Thyroid gland (tissue), 4 donors: ENCODE measurements at regions not wholly inside any gene's neighbourhood (a gene's known extent, or its start where the extent isn't known, plus 50 kb on each side); places are given as distances from the start of the nearest gene placed in this dataset.

ENCODE experiments used
- CTCF ChIP-seq, 6 experiments: fragments of 200-600 bp in 3 of 6; fragments of 450-650 bp in 3 of 6; sonication (generic) in 3 of 6; IDR thresholded peaks; one replicate each; pipeline ENCODE4 v1.5.1; 2016 to 2019; ENCODE audit warnings: antibody characterized with exemption in 6 of 6, mild to moderate bottlenecking in 2 of 6, inconsistent platforms in 1 of 6, moderate library complexity in 1 of 6
- POLR2A ChIP-seq, 2 donors: fragments of 450-650 bp; IDR thresholded peaks; one replicate each; pipeline ENCODE4 v1.6.1; 2017; ENCODE audit warnings: antibody characterized with exemption in 2 of 2, mild to moderate bottlenecking in 2 of 2, moderate library complexity in 1 of 2

GRCh38 chr22:47596176-47596690 is 833.8 kb downstream of the TBC1D22A start:
- TF ChIP-seq POLR2A (IDR thresholded peaks at IDR 0.05) (no peak), CTCF (IDR thresholded peaks at IDR 0.05) (no peak)
